HepG2 (cell line): ENCODE measurements at regions not wholly inside any gene's neighbourhood (a gene's known extent, or its start where the extent isn't known, plus 50 kb on each side); places are given as distances from the start of the nearest gene placed in this dataset.

Experiments
- ATAC-seq: fragments of 200-7000 bp; cut with Tn5 transposase; 3 replicates; pipeline ENCODE4 v1.9.1; 2020; ENCODE audit warnings: mild to moderate bottlenecking, moderate library complexity
- BruUV-seq: library from RNA; stranded (reverse); fragments of 400-500 nt; replicated peaks from 2 replicates; lab custom pipeline; 2021; lab: Mats Ljungman, UMichigan
- CTCF ChIA-PET: fragments of 300-600 bp; formaldehyde crosslinking; extraction: SDS; loops from one replicate; lab custom pipeline; 2021; ENCODE audit warnings: low total read pairs, inconsistent platforms, low intra/inter-chr PET ratio; lab: Yijun Ruan, JAX
- POLR2A ChIA-PET: fragments of 350-600 bp; sonication (Branson Sonifier 250); formaldehyde crosslinking; loops from one replicate; lab custom pipeline; 2020; ENCODE audit warnings: antibody characterized with exemption, inconsistent platforms; lab: Yijun Ruan, JAX
- DNase-seq: peaks from one replicate; pipeline ENCODE4 v3.0.0-alpha.2; 2015; ENCODE audit warnings: low spot score
- FAIRE-seq: peaks from 3 replicates; lab custom pipeline; 2011; peaks lifted over from hg19 to GRCh38; lab: Jason Lieb, UNC
- H2AFZ ChIP-seq: one replicate; pipeline ENCODE4 v1.6.1; 2011; ENCODE audit warnings: low read length, inconsistent platforms
- H3K27ac ChIP-seq: fragments of 300-600 bp; 3 replicates; pipeline ENCODE4 v1.8.0; 2011; ENCODE audit warnings: mixed run types, mild to moderate bottlenecking, mixed read lengths, low read length, inconsistent platforms; ENCODE audit not compliant: insufficient read depth; ENCODE audit errors: extremely low read length
- H3K27me3 ChIP-seq, 2 experiments: fragments of 200-600 bp in 1 of 2; 2 replicates in 1 of 2; 3 replicates in 1 of 2; pipeline versions ENCODE4 v1.6.0 to v1.8.0; 2011; ENCODE audit warnings: low read length in 2 of 2, mild to moderate bottlenecking in 2 of 2, moderate library complexity in 2 of 2, inconsistent platforms in 1 of 2; ENCODE audit not compliant: insufficient read depth in 2 of 2, control insufficient read depth in 1 of 2
- H3K36me3 ChIP-seq, 2 experiments: fragments of 200-600 bp in 1 of 2; replicated peaks in 1 of 2; 2 replicates in 1 of 2; 3 replicates in 1 of 2; pipeline versions ENCODE4 v1.5.1 to v1.8.0; 2011; ENCODE audit warnings: low read length in 2 of 2, inconsistent platforms in 1 of 2; ENCODE audit not compliant: insufficient read depth in 2 of 2, control insufficient read depth in 1 of 2
- H3K4me1 ChIP-seq: 2 replicates; pipeline ENCODE4 v1.5.1; 2012; ENCODE audit warnings: low read length, inconsistent platforms; ENCODE audit not compliant: insufficient read depth
- H3K4me2 ChIP-seq: 2 replicates; pipeline ENCODE4 v1.6.0; 2011; ENCODE audit warnings: low read depth, low read length, inconsistent platforms
- H3K4me3 ChIP-seq, 3 experiments: fragments of 200-600 bp in 1 of 3; sonication (generic), shearing (Covaris generic) in 1 of 3; replicated peaks in 1 of 3; 2 replicates each; pipeline ENCODE4 v1.5.1; 2011 to 2016; ENCODE audit warnings: low read length in 3 of 3, inconsistent platforms in 2 of 3, low read depth in 2 of 3, mild to moderate bottlenecking in 2 of 3, control low read depth in 1 of 3, mixed read lengths in 1 of 3; ENCODE audit not compliant: insufficient read depth in 1 of 3
- H3K79me2 ChIP-seq: one replicate; pipeline ENCODE4 v1.6.1; 2011; ENCODE audit warnings: low read length, inconsistent platforms; ENCODE audit not compliant: insufficient read depth
- H3K9ac ChIP-seq: 2 replicates; pipeline ENCODE4 v1.6.0; 2011; ENCODE audit warnings: mild to moderate bottlenecking, low read depth, low read length, inconsistent platforms; ENCODE audit not compliant: insufficient read depth
- H3K9me3 ChIP-seq: 2 replicates; pipeline ENCODE4 v1.5.1; 2012; ENCODE audit warnings: mild to moderate bottlenecking, low read length
- H4K20me1 ChIP-seq: 2 replicates; pipeline ENCODE4 v1.6.0; 2011; ENCODE audit warnings: inconsistent platforms, mild to moderate bottlenecking, low read length, moderate library complexity; ENCODE audit not compliant: insufficient read depth
- FOSL2 ChIP-seq: sonication (generic); formaldehyde crosslinking; IDR thresholded peaks from 2 replicates; pipeline ENCODE4 v1.4.0; 2020; ENCODE audit warnings: missing genetic modification reagents
- MAF1 ChIP-seq: sonication (generic); formaldehyde crosslinking; IDR thresholded peaks from 2 replicates; pipeline ENCODE4 v1.5.0; 2020; ENCODE audit warnings: missing genetic modification reagents, borderline replicate concordance
- PHF5A ChIP-seq: IDR thresholded peaks from one replicate; pipeline ENCODE4 v1.6.1; 2018; ENCODE audit warnings: low read depth, missing genetic modification reagents; ENCODE audit not compliant: unreplicated experiment
- SYNCRIP ChIP-seq: fragments of 200-400 bp; formaldehyde crosslinking; IDR thresholded peaks from 2 replicates; pipeline ENCODE4 v1.6.1; 2018; ENCODE audit warnings: mild to moderate bottlenecking, low read depth, low read length; ENCODE audit not compliant: insufficient read depth
- U2AF1 ChIP-seq: fragments of 200-400 bp; formaldehyde crosslinking; optimal IDR thresholded peaks from 2 replicates; pipeline ENCODE3; 2017; ENCODE audit warnings: mild to moderate bottlenecking, low read depth, low read length
- ZNF451 ChIP-seq: sonication (generic); formaldehyde crosslinking; IDR thresholded peaks from 2 replicates; pipeline ENCODE4 v1.5.0; 2020; ENCODE audit warnings: mild to moderate bottlenecking, missing genetic modification reagents
- ZSCAN31 ChIP-seq: sonication (generic); formaldehyde crosslinking; IDR thresholded peaks from 2 replicates; pipeline ENCODE4 v1.5.0; 2020; ENCODE audit warnings: low read depth, mild to moderate bottlenecking, missing genetic modification reagents
- WGBS: methylation state at CpG from one replicate; pipeline ENCODE4 v1.1.6; 2017; ENCODE audit warnings: low lambda C conversion rate; 5-methylcytosine and 5-hydroxymethylcytosine counted together
- in situ Hi-C: cut with HindIII; loops from 2 replicates; pipeline ENCODE4 v1.10.0; 2017; ENCODE audit warnings: low pct_unique_long_range_greater_than_20kb; ENCODE audit not compliant: extremely low pct_ligation_motif_present
- intact Hi-C: fragments of 100-400 bp; cut with micrococcal nuclease; formaldehyde crosslinking; loops from one replicate; pipeline ENCODE4 v1.10.0; 2022; ENCODE audit not compliant: unreplicated experiment
- TF ChIP-seq, protein P1 (sequence below): sonication (generic); formaldehyde crosslinking; IDR thresholded peaks from one replicate; pipeline ENCODE4 v1.5.1; 2020; ENCODE audit warnings: mild to moderate bottlenecking, missing genetic modification reagents; ENCODE audit errors: not compliant biosample characterization
- TF ChIP-seq, protein P2 (sequence below): IDR thresholded peaks from 2 replicates; pipeline ENCODE4 v1.6.1; 2016; ENCODE audit warnings: low read depth
- TF ChIP-seq, protein P3 (sequence below): sonication (generic); formaldehyde crosslinking; IDR thresholded peaks from 2 replicates; pipeline ENCODE4 v1.8.0; 2022; ENCODE audit warnings: missing genetic modification reagents, low read depth, mild to moderate bottlenecking, borderline replicate concordance

DNA sequence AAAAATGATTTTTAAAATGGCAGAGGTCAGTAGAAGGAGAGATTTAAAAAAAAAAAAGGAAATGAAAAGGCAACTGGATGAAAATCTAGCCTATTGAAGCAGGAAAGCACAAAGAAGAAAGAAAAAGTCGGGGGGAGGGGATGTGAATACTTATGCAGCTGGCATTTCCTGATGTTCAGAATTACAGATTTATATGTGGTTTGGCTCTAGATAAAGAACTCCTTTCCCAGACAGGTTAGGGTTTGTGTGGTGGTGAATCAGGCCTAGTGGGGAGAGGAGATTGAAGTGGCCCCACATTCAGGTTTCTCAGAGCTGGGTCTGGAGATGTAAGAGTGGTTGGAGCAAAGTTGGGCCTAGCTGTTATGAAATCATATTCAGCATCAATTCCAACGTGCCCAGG is 394.4 kb downstream of the FIGN start (continued):
- TF ChIP-seq, protein P1, sequence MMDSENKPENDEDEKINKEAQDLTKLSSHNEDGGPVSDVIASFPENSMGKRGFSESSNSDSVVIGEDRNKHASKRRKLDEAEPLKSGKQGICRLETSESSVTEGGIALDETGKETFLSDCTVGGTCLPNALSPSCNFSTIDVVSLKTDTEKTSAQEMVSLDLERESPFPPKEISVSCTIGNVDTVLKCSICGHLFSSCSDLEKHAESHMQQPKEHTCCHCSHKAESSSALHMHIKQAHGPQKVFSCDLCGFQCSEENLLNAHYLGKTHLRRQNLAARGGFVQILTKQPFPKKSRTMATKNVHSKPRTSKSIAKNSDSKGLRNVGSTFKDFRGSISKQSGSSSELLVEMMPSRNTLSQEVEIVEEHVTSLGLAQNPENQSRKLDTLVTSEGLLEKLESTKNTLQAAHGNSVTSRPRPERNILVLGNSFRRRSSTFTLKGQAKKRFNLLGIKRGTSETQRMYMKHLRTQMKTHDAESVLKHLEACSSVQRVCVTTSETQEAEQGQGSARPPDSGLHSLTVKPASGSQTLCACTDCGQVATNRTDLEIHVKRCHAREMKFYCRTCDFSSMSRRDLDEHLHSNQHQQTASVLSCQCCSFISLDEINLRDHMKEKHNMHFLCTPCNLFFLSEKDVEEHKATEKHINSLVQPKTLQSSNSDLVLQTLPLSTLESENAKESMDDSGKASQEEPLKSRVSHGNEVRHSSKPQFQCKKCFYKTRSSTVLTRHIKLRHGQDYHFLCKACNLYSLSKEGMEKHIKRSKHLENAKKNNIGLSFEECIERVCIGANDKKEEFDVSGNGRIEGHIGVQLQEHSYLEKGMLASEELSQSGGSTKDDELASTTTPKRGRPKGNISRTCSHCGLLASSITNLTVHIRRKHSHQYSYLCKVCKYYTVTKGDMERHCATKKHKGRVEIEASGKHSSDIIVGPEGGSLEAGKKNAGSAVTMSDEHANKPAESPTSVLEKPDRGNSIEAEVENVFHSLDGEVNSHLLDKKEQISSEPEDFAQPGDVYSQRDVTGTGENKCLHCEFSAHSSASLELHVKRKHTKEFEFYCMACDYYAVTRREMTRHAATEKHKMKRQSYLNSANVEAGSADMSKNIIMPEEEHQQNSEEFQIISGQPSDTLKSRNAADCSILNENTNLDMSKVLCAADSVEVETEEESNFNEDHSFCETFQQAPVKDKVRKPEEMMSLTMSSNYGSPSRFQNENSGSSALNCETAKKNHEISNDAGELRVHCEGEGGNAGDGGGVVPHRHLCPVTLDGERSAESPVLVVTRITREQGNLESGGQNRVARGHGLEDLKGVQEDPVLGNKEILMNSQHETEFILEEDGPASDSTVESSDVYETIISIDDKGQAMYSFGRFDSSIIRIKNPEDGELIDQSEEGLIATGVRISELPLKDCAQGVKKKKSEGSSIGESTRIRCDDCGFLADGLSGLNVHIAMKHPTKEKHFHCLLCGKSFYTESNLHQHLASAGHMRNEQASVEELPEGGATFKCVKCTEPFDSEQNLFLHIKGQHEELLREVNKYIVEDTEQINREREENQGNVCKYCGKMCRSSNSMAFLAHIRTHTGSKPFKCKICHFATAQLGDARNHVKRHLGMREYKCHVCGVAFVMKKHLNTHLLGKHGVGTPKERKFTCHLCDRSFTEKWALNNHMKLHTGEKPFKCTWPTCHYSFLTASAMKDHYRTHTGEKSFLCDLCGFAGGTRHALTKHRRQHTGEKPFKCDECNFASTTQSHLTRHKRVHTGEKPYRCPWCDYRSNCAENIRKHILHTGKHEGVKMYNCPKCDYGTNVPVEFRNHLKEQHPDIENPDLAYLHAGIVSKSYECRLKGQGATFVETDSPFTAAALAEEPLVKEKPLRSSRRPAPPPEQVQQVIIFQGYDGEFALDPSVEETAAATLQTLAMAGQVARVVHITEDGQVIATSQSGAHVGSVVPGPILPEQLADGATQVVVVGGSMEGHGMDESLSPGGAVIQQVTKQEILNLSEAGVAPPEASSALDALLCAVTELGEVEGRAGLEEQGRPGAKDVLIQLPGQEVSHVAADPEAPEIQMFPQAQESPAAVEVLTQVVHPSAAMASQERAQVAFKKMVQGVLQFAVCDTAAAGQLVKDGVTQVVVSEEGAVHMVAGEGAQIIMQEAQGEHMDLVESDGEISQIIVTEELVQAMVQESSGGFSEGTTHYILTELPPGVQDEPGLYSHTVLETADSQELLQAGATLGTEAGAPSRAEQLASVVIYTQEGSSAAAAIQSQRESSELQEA (CRISPR knock-in tag) = no peak
- TF ChIP-seq U2AF1 = no peak

DNA sequence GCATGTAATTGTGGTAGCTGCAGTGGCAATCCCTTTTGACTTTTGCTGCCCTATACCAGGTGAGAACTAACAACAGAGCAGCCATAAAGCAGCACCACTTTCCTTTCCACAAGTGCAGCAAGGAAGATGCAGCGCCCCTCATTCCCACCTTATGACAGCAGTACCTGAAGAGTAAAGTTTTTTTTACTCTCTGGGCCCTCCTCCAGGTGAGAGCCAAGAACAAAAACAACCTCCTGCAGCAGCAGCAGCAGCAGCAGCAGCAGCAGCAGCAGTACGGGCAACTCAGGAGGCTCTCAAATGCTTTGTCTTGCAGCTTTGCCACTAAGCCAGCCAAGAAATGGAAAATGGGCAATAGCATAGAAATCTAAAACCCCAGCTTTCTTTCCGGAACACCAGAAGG is 397.5 kb downstream of the FIGN start:
- H3K4me1 ChIP-seq = no peaks in the 10 kb centered on the region
- no peaks in the 10 kb centered on the region for H3K27me3 ChIP-seq
- H3K4me3 ChIP-seq = no peak overlapping the region
- H3K9me3 ChIP-seq = no peaks in the 10 kb centered on the region
- no peaks in the 10 kb centered on the region for H3K36me3 ChIP-seq
- CTCF ChIA-PET = no interaction called here
- no peak overlapping the region for H3K27ac ChIP-seq
- no peak overlapping the region for H3K9ac ChIP-seq
- WGBS = 24% methylated on average over 3 of the region's 3 CpGs
- DNase-seq (no peak), FAIRE-seq (no peak), ATAC-seq (no peak)
- intact Hi-C loops = no loop called here
- H4K20me1 ChIP-seq = no peaks in the 10 kb centered on the region
- POLR2A ChIA-PET = no interaction called here
- BruUV-seq = no TSS peak
- H3K4me2 ChIP-seq = no peak overlapping the region
- H3K79me2 ChIP-seq = no peaks in the 10 kb centered on the region
- H2AFZ ChIP-seq = no peak overlapping the region
- in situ Hi-C loops = loop anchor here (25.0 kb wide), 1 partner anchor 1149 kb away; no protein-coding TSS in a partner anchor
- TF ChIP-seq, protein P2, sequence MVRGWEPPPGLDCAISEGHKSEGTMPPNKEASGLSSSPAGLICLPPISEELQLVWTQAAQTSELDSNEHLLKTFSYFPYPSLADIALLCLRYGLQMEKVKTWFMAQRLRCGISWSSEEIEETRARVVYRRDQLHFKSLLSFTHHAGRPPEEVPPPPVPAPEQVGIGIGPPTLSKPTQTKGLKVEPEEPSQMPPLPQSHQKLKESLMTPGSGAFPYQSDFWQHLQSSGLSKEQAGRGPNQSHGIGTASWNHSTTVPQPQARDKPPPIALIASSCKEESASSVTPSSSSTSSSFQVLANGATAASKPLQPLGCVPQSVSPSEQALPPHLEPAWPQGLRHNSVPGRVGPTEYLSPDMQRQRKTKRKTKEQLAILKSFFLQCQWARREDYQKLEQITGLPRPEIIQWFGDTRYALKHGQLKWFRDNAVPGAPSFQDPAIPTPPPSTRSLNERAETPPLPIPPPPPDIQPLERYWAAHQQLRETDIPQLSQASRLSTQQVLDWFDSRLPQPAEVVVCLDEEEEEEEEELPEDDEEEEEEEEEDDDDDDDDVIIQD (CRISPR knock-in tag) = no peak
- TF ChIP-seq, protein P3, sequence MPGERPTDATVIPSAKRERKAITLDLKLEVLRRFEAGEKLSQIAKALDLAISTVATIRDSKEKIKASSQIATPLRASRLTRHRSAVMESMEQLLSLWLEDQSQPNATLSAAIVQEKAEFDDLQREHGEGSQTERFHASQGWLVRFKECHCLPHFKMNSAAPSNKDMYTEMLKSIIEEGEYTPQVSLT (CRISPR knock-in tag) = no peak
- TF ChIP-seq SYNCRIP (no peak), MAF1 (CRISPR knock-in tag) (no peak), PHF5A (no peak), FOSL2 (CRISPR knock-in tag) (no peak), ZNF451 (CRISPR knock-in tag) (no peak), ZSCAN31 (CRISPR knock-in tag) (no peak)
